GM18517 (cell line): ENCODE measurements at regions not wholly inside any gene's neighbourhood (a gene's known extent, or its start where the extent isn't known, plus 50 kb on each side); places are given as distances from the start of the nearest gene placed in this dataset.
"Not testable (repeated sequence)": the region's sequence is repeated elsewhere in the genome, so short reads cannot be mapped to it uniquely, and the experiment has no call there.

Experiments
- ATAC-seq: cut with Tn5 transposase; IDR thresholded peaks from one replicate; pipeline ENCODE4 v1.9.1; 2021; ENCODE audit warnings: mild to moderate bottlenecking, moderate library complexity; ENCODE audit not compliant: unreplicated experiment

- no peak for ATAC-seq
Measured at GRCh38 chr9:26125693-26126092, 447.4 kb upstream of the TUSC1 start.

GRCh38 chr9:26116085-26116484, 437.8 kb upstream of the TUSC1 start:
- not testable (repeated sequence) for ATAC-seq

GRCh38 chr9:26112724-26113123, 434.5 kb upstream of the TUSC1 start:
- ATAC-seq: no peak

DNA sequence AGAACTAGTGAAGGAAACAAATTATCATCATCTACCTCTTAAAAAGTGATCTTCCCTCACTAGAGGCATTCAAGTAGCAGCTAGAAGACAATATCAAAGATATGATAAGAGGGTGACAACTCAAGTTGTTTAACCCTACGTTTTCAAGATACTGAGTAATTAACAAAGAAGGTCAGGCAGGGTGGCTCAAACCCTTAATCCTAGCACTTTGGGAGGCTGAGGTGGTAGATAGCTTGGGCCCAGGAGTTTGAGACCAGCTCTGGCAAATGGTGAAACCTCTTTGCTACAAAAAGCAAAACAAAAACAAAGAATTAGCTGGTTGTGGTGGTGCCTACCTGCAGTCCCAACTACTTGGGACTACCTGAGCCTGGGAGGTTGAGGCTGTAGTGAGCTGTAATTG, 408.2 kb upstream of the TUSC1 start:
- no peak for ATAC-seq

DNA sequence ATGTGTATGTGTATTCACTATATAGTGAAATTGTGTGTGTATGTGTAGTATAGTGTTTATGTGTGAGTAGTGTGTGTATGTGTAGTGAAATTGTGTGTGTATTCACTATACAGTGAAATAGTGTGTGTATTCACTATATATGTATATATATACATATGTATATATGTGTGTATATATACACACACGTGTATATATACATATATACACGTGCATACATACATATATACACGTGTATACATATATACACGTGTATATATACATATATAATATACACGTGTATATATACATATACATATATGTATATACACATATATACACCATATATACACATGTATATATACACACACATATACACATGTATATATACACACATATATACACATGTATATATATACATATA, 403.6 kb upstream of the TUSC1 start:
- no peak for ATAC-seq

DNA sequence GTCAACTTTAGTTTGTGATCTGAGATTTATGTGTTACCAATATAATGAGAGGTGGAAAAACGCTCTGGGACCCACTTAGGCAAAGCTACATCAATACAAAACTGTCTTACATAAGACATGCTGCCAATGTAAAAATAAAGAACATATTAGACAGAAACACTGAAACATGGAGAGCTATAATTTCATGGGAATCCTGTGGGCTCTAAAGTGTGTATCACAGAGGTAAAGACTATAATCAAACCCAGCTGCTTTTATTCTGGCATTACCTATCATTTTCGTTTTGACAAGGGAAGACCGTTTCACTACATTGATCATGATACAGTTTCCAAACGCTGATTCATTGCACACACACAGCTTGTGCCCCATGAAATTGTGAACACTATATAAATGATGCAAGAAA, 400.5 kb upstream of the TUSC1 start:
- no peak for ATAC-seq

DNA sequence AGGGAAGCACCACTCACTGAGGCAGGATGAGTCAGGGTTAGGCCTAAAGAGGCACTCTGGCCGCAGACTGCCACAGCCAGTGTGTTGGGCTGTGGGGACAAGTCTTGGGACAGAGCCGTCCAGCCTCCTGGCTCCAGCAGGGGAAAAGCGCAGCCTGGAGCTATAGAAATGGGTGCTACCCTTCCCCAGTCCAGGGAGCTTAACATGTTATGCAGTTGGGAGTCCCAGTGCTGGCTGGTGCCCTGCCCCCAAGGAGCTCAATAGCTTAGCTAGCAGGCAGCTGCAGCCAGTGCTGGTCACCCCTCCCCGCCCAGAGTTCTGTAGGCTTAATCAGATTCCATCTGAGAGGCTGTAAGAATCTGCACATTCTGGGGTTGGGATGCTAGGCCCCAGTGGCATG, 399.6 kb upstream of the TUSC1 start:
- no peak for ATAC-seq

GRCh38 chr9:26067608-26068007, 389.4 kb upstream of the TUSC1 start:
- no peak for ATAC-seq

DNA sequence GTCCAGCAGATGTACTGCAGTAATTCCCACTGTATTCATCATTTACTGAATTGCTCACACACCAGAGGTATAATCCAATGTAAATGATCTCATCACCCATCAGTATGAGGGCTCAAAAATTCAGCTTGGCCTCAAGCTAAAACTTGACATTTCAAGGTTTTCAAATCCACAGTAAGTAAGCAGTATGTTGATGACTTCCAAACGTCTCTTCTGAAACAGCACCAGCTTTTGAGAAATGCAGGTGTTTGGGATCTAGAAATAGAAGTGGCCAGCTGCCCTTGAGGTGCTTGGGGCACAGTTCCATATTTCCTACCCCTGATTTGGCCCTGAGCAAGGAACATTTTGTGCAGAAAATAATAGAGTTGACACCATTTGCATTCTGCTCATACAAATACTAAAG, 388.0 kb upstream of the TUSC1 start:
- no peak for ATAC-seq

DNA sequence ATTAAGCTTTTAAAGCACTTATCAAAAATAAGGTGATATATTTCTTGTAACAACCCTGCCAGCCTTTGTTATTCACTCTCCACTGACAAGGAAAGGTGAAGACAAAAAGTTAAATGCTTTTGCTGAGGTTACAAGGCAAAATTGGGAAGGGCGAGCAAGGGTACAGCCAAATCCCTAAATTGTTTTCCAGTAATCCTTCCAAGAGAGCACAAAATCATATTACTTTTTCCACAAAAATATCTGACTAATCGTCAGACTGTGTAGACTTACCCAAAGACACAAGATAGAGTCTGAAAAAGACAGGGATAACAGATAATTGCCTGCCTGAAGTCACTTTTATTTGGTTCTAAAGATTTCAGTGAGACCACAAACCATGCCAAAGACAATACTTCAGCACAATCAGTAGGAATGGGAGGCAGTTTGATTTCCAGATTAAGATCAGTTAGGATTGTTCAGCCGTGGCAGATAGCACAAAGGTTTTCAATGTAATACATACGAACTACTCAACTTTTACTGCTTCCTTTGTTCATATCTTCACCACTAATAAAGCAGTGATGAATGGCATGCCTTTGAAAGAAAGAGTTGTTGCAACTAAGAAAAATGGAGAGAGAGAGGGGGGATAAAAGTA, 383.8 kb upstream of the TUSC1 start:
- ATAC-seq: no peak

DNA sequence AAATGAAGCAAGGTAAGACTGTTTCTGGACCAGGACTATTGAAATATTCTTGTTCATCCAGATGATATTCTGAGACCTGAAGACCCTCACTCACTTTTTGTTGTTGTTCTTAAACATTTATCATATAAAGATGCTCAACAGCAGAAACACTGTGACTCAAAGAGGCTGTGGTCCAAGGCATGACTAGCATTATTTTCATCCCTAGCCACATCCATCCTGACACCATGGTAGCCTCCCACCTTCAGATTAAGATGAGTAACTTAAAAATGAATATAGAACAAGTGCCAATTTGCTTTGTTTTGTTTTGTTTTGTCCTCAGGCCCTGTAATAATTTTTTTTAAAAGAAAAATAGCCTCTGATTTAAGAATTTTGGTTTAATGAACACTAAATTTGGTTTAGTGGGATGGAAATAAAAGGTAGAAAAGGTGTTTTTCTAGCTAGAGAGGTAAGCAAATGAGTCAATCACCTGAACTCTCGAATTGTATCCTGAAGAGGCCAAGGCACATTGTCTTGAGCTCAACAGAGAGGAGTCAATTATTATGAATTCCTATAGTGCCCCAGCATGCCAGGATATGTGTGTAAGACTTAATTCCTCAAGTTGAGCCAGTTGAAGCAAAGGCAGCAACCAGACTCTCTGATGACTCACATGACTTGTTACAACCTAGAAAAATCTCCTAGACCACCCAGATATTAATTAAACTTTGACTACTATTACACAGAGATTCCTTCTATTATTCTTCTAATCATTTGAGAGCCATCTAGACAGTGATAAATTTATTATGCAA, 380.1 kb upstream of the TUSC1 start:
- no peak for ATAC-seq

DNA sequence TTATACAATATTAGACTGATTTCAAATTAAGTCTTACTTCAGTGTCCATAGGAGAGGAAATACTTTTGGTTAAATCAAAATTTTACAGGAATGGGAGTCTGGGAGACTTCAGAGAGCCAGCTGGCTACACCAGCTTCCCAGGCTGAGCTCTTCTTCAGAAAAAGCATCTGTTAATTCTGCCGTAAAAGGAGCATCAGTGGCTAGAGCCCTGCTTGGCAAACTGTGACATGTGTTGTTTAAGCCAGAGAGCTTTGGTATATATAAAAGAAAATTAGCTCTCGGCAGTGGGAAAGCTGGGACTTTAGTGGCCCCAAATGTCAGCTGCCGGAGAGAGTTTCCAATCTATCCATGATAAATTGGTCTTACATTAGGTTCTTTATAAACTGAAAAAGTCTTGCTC, 378.8 kb upstream of the TUSC1 start:
- no peak for ATAC-seq

- no peak for ATAC-seq
Measured at GRCh38 chr9:26054600-26055520, 376.6 kb upstream of the TUSC1 start.

DNA sequence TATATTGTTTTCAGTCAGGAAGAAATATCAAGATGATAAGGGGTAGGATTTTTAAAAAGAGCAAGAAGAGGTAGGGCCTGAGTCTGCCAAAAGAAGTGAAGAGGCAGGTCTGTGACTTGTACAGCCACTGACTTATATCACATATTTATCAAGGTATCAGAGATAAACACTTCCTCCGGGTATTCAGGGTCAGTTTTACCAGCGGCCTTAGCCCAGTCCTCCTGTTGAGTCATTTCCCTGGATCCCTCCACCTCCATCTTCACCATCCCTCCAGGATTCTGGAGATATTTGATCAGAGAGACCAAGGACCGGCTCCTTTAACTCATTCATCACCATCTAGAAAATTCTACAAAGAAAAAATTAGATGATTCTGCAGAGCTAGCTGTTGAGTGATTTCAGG, 375.7 kb upstream of the TUSC1 start:
- no peak for ATAC-seq

GRCh38 chr9:26043431-26043830, 365.2 kb upstream of the TUSC1 start:
- ATAC-seq: no peak

- no peak for ATAC-seq
Measured at GRCh38 chr9:26034786-26035185, 356.5 kb upstream of the TUSC1 start.

- ATAC-seq: no peak
Measured at GRCh38 chr9:26033336-26033735, 355.1 kb upstream of the TUSC1 start.

- ATAC-seq: no peak
Measured at GRCh38 chr9:26026423-26027100, 348.3 kb upstream of the TUSC1 start.

- ATAC-seq: no peak
Measured at GRCh38 chr9:26013199-26013598, 335.0 kb upstream of the TUSC1 start.

- no peak for ATAC-seq
Measured at GRCh38 chr9:26012797-26013196, 334.6 kb upstream of the TUSC1 start.

DNA sequence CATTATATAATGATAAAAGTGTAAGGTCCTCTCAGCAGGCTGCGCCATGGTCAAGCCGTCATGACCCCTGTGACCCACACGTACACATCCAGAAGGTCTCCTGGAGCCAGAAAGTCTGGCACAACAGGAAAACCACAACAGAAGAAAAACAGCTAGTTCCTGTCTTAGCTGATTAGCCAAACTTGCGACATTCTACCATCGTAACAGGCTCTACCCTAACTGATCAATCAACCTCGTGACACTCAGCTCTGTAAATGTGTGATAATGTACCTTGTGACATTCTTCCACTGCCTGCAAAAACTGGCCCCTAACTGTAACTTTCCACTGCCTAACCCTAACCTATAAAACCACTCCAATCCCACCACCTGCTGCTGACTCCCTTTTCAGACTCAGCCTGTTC, 316.4 kb upstream of the TUSC1 start:
- no peak for ATAC-seq
